HepG2 (cell line): ENCODE measurements at regions not wholly inside any gene's neighbourhood (a gene's known extent, or its start where the extent isn't known, plus 50 kb on each side); places are given as distances from the start of the nearest gene placed in this dataset.

Source experiments
- ATAC-seq: fragments of 200-7000 bp; cut with Tn5 transposase; 3 replicates; pipeline ENCODE4 v1.9.1; 2020; ENCODE audit warnings: mild to moderate bottlenecking, moderate library complexity
- BruUV-seq: library from RNA; stranded (reverse); fragments of 400-500 nt; replicated peaks from 2 replicates; lab custom pipeline; 2021; lab: Mats Ljungman, UMichigan
- CTCF ChIA-PET: fragments of 300-600 bp; formaldehyde crosslinking; extraction: SDS; loops from one replicate; lab custom pipeline; 2021; ENCODE audit warnings: low total read pairs, inconsistent platforms, low intra/inter-chr PET ratio; lab: Yijun Ruan, JAX
- POLR2A ChIA-PET: fragments of 350-600 bp; sonication (Branson Sonifier 250); formaldehyde crosslinking; loops from one replicate; lab custom pipeline; 2020; ENCODE audit warnings: antibody characterized with exemption, inconsistent platforms; lab: Yijun Ruan, JAX
- DNase-seq: peaks from one replicate; pipeline ENCODE4 v3.0.0-alpha.2; 2015; ENCODE audit warnings: low spot score
- FAIRE-seq: peaks from 3 replicates; lab custom pipeline; 2011; peaks lifted over from hg19 to GRCh38; lab: Jason Lieb, UNC
- H2AFZ ChIP-seq: one replicate; pipeline ENCODE4 v1.6.1; 2011; ENCODE audit warnings: low read length, inconsistent platforms
- H3K27ac ChIP-seq: fragments of 300-600 bp; 3 replicates; pipeline ENCODE4 v1.8.0; 2011; ENCODE audit warnings: mixed run types, mild to moderate bottlenecking, mixed read lengths, low read length, inconsistent platforms; ENCODE audit not compliant: insufficient read depth; ENCODE audit errors: extremely low read length
- H3K27me3 ChIP-seq, 2 experiments: fragments of 200-600 bp in 1 of 2; 2 replicates in 1 of 2; 3 replicates in 1 of 2; pipeline versions ENCODE4 v1.6.0 to v1.8.0; 2011; ENCODE audit warnings: low read length in 2 of 2, mild to moderate bottlenecking in 2 of 2, moderate library complexity in 2 of 2, inconsistent platforms in 1 of 2; ENCODE audit not compliant: insufficient read depth in 2 of 2, control insufficient read depth in 1 of 2
- H3K36me3 ChIP-seq, 2 experiments: fragments of 200-600 bp in 1 of 2; replicated peaks in 1 of 2; 2 replicates in 1 of 2; 3 replicates in 1 of 2; pipeline versions ENCODE4 v1.5.1 to v1.8.0; 2011; ENCODE audit warnings: low read length in 2 of 2, inconsistent platforms in 1 of 2; ENCODE audit not compliant: insufficient read depth in 2 of 2, control insufficient read depth in 1 of 2
- H3K4me1 ChIP-seq: 2 replicates; pipeline ENCODE4 v1.5.1; 2012; ENCODE audit warnings: low read length, inconsistent platforms; ENCODE audit not compliant: insufficient read depth
- H3K4me2 ChIP-seq: 2 replicates; pipeline ENCODE4 v1.6.0; 2011; ENCODE audit warnings: low read depth, low read length, inconsistent platforms
- H3K4me3 ChIP-seq, 3 experiments: fragments of 200-600 bp in 1 of 3; sonication (generic), shearing (Covaris generic) in 1 of 3; replicated peaks in 1 of 3; 2 replicates each; pipeline ENCODE4 v1.5.1; 2011 to 2016; ENCODE audit warnings: low read length in 3 of 3, inconsistent platforms in 2 of 3, low read depth in 2 of 3, mild to moderate bottlenecking in 2 of 3, control low read depth in 1 of 3, mixed read lengths in 1 of 3; ENCODE audit not compliant: insufficient read depth in 1 of 3
- H3K79me2 ChIP-seq: one replicate; pipeline ENCODE4 v1.6.1; 2011; ENCODE audit warnings: low read length, inconsistent platforms; ENCODE audit not compliant: insufficient read depth
- H3K9ac ChIP-seq: 2 replicates; pipeline ENCODE4 v1.6.0; 2011; ENCODE audit warnings: mild to moderate bottlenecking, low read depth, low read length, inconsistent platforms; ENCODE audit not compliant: insufficient read depth
- H3K9me3 ChIP-seq: 2 replicates; pipeline ENCODE4 v1.5.1; 2012; ENCODE audit warnings: mild to moderate bottlenecking, low read length
- H4K20me1 ChIP-seq: 2 replicates; pipeline ENCODE4 v1.6.0; 2011; ENCODE audit warnings: inconsistent platforms, mild to moderate bottlenecking, low read length, moderate library complexity; ENCODE audit not compliant: insufficient read depth
- NKX3-1 ChIP-seq: sonication (generic); formaldehyde crosslinking; IDR thresholded peaks from 2 replicates; pipeline ENCODE4 v1.5.0; 2020; ENCODE audit warnings: missing genetic modification reagents
- THAP11 ChIP-seq: IDR thresholded peaks from 2 replicates; pipeline ENCODE4 v1.6.1; 2016; ENCODE audit warnings: missing biosample characterization, missing genetic modification reagents
- ZNF589 ChIP-seq: sonication (generic); formaldehyde crosslinking; conservative IDR thresholded peaks from 2 replicates; pipeline ENCODE4 v1.8.0; 2022; ENCODE audit warnings: mild to moderate bottlenecking, moderate library complexity, missing genetic modification reagents
- ZNF646 ChIP-seq: sonication (generic); formaldehyde crosslinking; IDR thresholded peaks from 2 replicates; pipeline ENCODE4 v1.9.0; 2021; ENCODE audit warnings: mild to moderate bottlenecking, missing genetic modification reagents
- ZNF781 ChIP-seq: sonication (generic); formaldehyde crosslinking; IDR thresholded peaks from 2 replicates; pipeline ENCODE4 v1.5.1; 2020; ENCODE audit warnings: borderline replicate concordance, mild to moderate bottlenecking, missing genetic modification reagents; ENCODE audit errors: not compliant biosample characterization
- WGBS: methylation state at CpG from one replicate; pipeline ENCODE4 v1.1.6; 2017; ENCODE audit warnings: low lambda C conversion rate; 5-methylcytosine and 5-hydroxymethylcytosine counted together
- in situ Hi-C: cut with HindIII; loops from 2 replicates; pipeline ENCODE4 v1.10.0; 2017; ENCODE audit warnings: low pct_unique_long_range_greater_than_20kb; ENCODE audit not compliant: extremely low pct_ligation_motif_present
- intact Hi-C: fragments of 100-400 bp; cut with micrococcal nuclease; formaldehyde crosslinking; loops from one replicate; pipeline ENCODE4 v1.10.0; 2022; ENCODE audit not compliant: unreplicated experiment
- TF ChIP-seq, protein P1 (sequence below): sonication (generic); formaldehyde crosslinking; IDR thresholded peaks from 2 replicates; pipeline ENCODE4 v1.8.1; 2023; ENCODE audit warnings: missing genetic modification reagents, mild to moderate bottlenecking, borderline replicate concordance
- TF ChIP-seq, protein P2 (sequence below): sonication (generic); formaldehyde crosslinking; IDR thresholded peaks from 2 replicates; pipeline ENCODE4 v1.5.1; 2020; ENCODE audit warnings: mild to moderate bottlenecking, missing genetic modification reagents, moderate library complexity
- TF ChIP-seq, protein P3 (sequence below): sonication (generic); formaldehyde crosslinking; IDR thresholded peaks from 2 replicates; pipeline ENCODE4 v1.5.0; 2020; ENCODE audit warnings: mild to moderate bottlenecking, missing genetic modification reagents, borderline replicate concordance

GRCh38 chr21:28269173-28269572, 723.5 kb downstream of the LTN1 start:
- H3K4me2 ChIP-seq = no peak overlapping the region
- H3K27ac ChIP-seq = no peak overlapping the region
- no peak overlapping the region for H2AFZ ChIP-seq
- FAIRE-seq = no peak
- POLR2A ChIA-PET = no interaction called here
- DNase-seq = no peak
- peaks cover 78% of the 10 kb centered on the region for H3K9me3 ChIP-seq
- CTCF ChIA-PET = no interaction called here
- H3K4me1 ChIP-seq = peaks cover 12% of the 10 kb centered on the region
- no peaks in the 10 kb centered on the region for H3K36me3 ChIP-seq
- H3K79me2 ChIP-seq = no peaks in the 10 kb centered on the region
- TF ChIP-seq, protein P1, sequence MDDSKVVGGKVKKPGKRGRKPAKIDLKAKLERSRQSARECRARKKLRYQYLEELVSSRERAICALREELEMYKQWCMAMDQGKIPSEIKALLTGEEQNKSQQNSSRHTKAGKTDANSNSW = no peak
- TF ChIP-seq, protein P2, sequence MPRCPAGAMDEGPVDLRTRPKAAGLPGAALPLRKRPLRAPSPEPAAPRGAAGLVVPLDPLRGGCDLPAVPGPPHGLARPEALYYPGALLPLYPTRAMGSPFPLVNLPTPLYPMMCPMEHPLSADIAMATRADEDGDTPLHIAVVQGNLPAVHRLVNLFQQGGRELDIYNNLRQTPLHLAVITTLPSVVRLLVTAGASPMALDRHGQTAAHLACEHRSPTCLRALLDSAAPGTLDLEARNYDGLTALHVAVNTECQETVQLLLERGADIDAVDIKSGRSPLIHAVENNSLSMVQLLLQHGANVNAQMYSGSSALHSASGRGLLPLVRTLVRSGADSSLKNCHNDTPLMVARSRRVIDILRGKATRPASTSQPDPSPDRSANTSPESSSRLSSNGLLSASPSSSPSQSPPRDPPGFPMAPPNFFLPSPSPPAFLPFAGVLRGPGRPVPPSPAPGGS (CRISPR knock-in tag) = no peak
- no peak for TF ChIP-seq THAP11 (CRISPR knock-in tag)
- in situ Hi-C loops (no loop called here), intact Hi-C loops (no loop called here)
- H3K4me3 ChIP-seq = no peak overlapping the region
- no peak for ATAC-seq
- no peaks in the 10 kb centered on the region for H4K20me1 ChIP-seq
- no peaks in the 10 kb centered on the region for H3K27me3 ChIP-seq
- no TSS peak for BruUV-seq
- H3K9ac ChIP-seq = no peak overlapping the region

- TF ChIP-seq ZNF646 (CRISPR knock-in tag) (no peak), ZNF589 (CRISPR knock-in tag) (no peak), NKX3-1 (CRISPR knock-in tag) (no peak), ZNF781 (no peak)
- TF ChIP-seq, protein P3, sequence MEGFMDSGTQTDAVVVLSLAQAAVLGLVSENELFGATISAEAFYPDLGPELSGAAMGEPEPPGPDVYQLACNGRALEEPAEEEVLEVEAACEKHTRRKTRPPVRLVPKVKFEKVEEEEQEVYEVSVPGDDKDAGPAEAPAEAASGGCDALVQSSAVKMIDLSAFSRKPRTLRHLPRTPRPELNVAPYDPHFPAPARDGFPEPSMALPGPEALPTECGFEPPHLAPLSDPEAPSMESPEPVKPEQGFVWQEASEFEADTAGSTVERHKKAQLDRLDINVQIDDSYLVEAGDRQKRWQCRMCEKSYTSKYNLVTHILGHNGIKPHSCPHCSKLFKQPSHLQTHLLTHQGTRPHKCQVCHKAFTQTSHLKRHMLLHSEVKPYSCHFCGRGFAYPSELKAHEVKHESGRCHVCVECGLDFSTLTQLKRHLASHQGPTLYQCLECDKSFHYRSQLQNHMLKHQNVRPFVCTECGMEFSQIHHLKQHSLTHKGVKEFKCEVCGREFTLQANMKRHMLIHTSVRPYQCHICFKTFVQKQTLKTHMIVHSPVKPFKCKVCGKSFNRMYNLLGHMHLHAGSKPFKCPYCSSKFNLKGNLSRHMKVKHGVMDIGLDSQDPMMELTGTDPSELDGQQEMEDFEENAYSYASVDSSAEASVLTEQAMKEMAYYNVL (CRISPR knock-in tag) = no peak
- Histone ChIP-seq H2AFZ (no peak overlapping the region), H4K20me1 (no peaks in the 10 kb centered on the region), H3K4me3 (no peak overlapping the region), H3K27ac (no peak overlapping the region), H3K4me1 (peaks cover 12% of the 10 kb centered on the region), H3K9me3 (peaks cover 78% of the 10 kb centered on the region), H3K4me2 (no peak overlapping the region), H3K27me3 (no peaks in the 10 kb centered on the region), H3K9ac (no peak overlapping the region), H3K79me2 (no peaks in the 10 kb centered on the region), H3K36me3 (no peaks in the 10 kb centered on the region)
- ATAC-seq = no peak
- no TSS peak for BruUV-seq
- 52% methylated on average over 4 of the region's 4 CpGs for WGBS
- CTCF ChIA-PET = no interaction called here
- no peak for DNase-seq
- no peak for FAIRE-seq
- in situ Hi-C loops = no loop called here
- POLR2A ChIA-PET = no interaction called here
- intact Hi-C loops = no loop called here
Measured at GRCh38 chr21:28268685-28269084, 724.0 kb downstream of the LTN1 start.
